Omental fat pad (tissue), 3 donors: ENCODE measurements at regions not wholly inside any gene's neighbourhood (a gene's known extent, or its start where the extent isn't known, plus 50 kb on each side); places are given as distances from the start of the nearest gene placed in this dataset.
"Not testable (repeated sequence)": the region's sequence is repeated elsewhere in the genome, so short reads cannot be mapped to it uniquely, and the experiment has no call there.

ENCODE experiments used
- ATAC-seq: fragments of 150-250 bp; one replicate; pipeline ENCODE4 v1.9.1; 2016; ENCODE audit warnings: mild to moderate bottlenecking, moderate library complexity; ENCODE audit not compliant: low FRiP score
- DNase-seq: peaks from one replicate; pipeline ENCODE4 v3.0.0-alpha.2; 2019; ENCODE audit warnings: low spot score
- TF ChIP-seq, protein P1 (sequence below), 3 donors: fragments of 450-650 bp; IDR thresholded peaks; one replicate each; pipeline ENCODE4 v1.5.1; 2016 to 2017; ENCODE audit warnings: antibody characterized with exemption in 3 of 3, mild to moderate bottlenecking in 3 of 3, moderate library complexity in 2 of 3

DNA sequence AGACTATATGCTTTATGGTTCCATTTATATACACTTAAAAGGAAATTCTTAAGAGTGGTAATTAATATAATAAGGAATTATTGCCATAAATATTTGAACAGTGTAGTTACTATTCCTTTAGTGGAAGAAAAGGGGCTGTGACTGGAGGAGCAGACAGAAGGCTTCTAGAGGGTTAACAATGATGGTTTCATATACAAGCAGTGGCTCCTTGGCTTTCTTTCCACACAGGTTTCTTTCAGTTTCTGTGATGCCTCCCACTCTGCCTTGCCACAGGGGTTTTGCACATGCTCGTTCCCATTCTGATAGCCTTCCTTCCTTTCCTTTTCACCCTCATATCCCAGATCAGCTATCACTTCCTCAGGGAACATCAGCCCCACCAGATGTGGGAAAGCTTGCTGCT is 108.8 kb upstream of the LYSMD4 start:
- ATAC-seq, result no peak
- TF ChIP-seq, protein P1, sequence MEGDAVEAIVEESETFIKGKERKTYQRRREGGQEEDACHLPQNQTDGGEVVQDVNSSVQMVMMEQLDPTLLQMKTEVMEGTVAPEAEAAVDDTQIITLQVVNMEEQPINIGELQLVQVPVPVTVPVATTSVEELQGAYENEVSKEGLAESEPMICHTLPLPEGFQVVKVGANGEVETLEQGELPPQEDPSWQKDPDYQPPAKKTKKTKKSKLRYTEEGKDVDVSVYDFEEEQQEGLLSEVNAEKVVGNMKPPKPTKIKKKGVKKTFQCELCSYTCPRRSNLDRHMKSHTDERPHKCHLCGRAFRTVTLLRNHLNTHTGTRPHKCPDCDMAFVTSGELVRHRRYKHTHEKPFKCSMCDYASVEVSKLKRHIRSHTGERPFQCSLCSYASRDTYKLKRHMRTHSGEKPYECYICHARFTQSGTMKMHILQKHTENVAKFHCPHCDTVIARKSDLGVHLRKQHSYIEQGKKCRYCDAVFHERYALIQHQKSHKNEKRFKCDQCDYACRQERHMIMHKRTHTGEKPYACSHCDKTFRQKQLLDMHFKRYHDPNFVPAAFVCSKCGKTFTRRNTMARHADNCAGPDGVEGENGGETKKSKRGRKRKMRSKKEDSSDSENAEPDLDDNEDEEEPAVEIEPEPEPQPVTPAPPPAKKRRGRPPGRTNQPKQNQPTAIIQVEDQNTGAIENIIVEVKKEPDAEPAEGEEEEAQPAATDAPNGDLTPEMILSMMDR (IDR thresholded peaks at IDR 0.05), result no peak
- DNase-seq, result no peak

DNA sequence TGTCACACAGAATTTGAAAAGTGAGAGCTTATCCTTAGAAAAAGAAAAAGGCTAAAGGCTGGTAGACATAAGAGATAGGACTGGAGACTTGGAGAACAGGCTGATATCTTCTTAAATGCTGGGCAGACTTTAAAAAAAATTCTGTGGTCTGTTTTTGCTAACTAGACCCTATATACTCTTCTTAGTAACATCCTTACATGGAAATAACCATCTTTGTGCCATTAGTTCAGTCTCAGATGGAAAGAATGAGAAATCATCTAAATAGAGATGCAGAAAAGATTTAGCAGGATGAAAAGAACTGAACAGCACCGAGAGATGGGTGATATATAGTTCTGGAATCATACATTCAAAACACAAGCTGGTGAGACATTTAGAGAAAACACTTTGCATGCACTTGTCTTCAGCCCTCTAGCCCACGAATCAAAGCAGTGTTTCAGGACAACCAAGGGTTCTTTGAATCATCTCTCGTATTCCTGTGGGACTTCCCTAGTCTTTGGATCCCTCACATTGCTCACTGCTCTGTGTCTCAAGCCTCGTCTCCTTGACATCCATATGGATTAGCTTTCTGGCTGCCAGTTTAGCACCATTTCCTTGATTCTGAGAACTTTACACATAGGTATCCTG is 93.0 kb upstream of the LYSMD4 start:
- TF ChIP-seq, protein P1 (IDR thresholded peaks at IDR 0.05), result no peak
- ATAC-seq, result no peak
- no peak for DNase-seq

DNA sequence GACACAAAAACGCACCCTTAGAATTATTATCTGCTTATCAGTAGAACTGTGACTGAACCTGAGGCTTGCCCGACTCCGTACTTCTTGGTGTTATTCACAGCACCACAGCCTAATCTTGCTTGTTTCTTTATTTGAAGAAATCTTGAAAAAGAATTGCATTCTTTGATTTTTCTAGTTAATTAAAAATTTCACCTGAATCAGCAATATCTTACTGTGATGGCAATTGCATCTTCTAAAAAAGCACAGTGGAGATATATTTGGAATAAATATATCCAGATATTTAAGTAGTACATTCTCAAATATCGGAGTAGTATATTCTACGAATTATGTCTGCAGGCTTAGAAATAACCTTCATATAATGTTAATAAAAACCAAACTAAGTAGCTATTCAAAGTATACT is 90.1 kb upstream of the LYSMD4 start:
- TF ChIP-seq, protein P1 (IDR thresholded peaks at IDR 0.05), result no peak
- no peak for ATAC-seq
- DNase-seq, result no peak

DNA sequence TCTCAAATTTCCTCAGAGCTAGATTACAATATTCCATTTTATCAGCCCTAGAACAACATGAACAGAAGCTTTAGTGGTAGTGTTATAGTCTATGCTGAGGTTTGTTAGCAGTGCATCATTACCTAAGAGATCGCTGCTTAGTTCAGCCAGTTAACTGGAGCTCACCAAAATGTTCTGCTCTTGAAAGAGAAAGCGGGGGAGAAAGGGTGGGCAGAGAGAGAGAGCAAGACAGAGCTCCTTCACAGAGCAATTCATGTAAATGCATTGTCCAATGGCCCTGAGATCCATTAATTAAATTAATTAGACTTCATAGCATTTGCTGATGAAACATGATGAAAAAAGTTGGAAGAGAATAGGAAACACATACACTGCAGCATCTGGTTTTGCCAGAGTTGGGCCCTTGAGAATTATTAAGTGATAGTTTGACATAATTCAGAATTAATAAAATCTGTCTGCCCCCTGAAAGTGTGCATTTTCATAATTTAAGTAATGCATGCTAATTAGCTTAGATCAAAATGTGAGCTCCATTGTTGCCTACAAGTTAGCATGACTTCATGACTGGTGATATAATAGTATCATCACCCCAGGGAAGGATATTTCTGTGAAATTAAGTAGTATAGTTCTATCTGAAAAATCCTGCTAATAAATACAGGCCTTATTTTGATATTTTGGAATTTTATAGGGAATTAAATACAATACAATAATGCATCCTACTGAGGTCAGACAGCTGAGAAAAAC is 86.9 kb upstream of the LYSMD4 start:
- TF ChIP-seq, protein P1 (IDR thresholded peaks at IDR 0.05), result no peak
- DNase-seq (no peak), ATAC-seq (no peak)

DNA sequence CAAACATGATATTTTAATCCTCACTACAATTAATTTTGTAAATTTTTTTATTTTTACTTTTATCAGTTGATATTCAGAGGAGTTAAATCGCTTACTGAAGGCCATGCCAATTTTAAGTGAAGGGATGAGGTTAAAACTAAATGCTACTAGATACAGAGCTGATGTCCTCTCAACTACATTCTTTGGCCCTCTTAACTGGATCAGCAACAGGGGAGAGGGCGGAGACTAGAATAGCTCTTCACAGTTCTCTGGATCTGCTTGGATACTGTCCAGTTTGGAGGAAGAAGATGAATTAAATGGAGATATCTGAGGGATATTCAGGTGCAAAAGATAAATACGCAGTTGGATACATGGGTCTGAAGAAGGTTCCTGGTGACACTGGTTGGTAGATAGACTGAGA is 85.6 kb upstream of the LYSMD4 start:
- DNase-seq (no peak), ATAC-seq (no peak)
- TF ChIP-seq, protein P1 (IDR thresholded peaks at IDR 0.05), result no peak

DNA sequence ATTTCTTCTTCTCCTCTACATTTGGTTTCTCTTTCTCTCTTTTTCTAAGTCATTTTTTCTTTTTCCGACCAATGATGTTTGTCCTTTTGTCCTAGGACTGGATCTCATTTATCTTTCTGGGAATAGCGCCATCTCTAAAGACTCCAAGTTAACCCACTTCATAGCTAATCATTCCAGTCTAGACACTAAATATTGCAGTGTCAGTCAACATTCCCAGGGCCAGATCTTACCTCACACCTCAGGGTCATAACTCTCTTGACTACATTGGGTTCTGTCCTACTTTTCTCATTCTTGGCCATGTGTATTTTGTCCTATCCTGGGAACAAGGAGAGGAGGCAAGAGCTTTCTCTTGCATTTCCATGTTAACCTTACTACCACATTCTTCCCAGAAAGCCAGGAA is 83.6 kb upstream of the LYSMD4 start:
- ATAC-seq, DNase-seq: not testable (repeated sequence)

DNA sequence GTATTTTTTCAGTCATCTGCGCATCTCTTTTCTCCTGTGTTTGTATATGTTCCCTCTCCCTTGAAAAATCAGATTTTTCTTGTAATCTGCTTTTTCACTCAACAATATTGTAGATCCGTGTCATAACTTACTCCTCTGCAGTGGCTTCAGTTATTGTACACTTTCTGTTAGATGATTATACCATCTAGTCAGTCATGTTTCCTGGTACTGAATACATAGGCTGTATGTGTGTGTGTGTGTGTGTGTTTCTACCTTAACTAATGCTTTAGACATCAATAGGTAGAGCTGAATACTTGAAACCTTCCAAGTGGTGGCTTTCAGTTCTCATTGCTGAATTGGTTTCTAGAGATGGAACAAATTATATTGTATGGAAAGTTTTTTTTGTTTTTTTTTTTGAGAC is 77.4 kb upstream of the LYSMD4 start:
- not testable (repeated sequence) for DNase-seq, ATAC-seq

DNA sequence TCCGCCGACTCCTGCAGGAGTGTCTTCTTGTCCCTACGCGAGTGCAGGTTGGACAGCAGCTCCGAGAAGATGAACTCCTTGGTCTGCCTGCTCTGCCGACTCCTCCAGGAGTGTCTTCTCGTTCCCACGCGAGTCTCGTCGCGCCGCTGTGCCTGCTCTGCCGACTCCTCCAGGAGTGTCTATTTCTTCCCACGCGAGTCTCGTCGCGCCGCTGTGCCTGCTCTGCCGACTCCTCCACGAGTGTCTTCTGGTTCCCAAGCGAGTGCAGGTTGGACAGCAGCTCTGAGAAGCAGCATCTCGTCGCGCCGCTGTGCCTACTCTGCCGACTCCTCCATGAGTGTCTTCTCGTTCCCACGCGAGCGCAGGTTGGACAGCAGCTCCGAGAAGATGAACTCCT is 66.6 kb upstream of the LYSMD4 start:
- not testable (repeated sequence) for DNase-seq, ATAC-seq

DNA sequence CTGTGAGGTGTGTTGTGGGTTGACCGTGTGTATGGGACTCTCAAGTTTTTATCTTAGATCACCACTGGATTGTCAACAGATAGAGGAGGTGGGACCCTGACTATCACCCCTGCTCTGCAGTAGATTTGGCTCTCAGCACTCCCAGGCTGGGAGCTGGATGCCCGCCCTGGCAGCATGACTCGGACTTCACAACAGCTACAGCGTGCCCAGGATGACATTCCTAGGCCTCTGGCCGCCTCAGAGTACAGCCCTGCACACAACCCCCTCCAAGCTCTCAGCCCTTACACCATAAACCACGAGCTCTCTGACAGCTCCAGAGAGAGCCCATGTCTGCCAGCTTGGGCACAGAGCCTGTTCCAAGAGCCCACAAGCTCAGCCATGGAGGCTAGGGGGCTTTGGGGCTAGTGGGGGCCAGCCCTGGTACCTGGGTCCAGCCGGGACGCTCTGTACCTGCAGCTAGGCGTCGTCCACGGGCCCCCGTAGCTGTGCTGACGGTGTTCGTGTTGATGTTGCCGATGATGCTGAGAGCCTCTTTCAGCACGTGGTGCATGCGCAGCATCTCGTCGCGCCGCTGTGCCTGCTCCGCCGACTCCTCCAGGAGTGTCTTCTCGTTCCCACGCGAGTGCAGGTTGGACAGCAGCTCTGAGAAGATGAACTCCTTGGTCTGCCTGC is 66.1 kb upstream of the LYSMD4 start:
- ATAC-seq, DNase-seq: not testable (repeated sequence)

DNA sequence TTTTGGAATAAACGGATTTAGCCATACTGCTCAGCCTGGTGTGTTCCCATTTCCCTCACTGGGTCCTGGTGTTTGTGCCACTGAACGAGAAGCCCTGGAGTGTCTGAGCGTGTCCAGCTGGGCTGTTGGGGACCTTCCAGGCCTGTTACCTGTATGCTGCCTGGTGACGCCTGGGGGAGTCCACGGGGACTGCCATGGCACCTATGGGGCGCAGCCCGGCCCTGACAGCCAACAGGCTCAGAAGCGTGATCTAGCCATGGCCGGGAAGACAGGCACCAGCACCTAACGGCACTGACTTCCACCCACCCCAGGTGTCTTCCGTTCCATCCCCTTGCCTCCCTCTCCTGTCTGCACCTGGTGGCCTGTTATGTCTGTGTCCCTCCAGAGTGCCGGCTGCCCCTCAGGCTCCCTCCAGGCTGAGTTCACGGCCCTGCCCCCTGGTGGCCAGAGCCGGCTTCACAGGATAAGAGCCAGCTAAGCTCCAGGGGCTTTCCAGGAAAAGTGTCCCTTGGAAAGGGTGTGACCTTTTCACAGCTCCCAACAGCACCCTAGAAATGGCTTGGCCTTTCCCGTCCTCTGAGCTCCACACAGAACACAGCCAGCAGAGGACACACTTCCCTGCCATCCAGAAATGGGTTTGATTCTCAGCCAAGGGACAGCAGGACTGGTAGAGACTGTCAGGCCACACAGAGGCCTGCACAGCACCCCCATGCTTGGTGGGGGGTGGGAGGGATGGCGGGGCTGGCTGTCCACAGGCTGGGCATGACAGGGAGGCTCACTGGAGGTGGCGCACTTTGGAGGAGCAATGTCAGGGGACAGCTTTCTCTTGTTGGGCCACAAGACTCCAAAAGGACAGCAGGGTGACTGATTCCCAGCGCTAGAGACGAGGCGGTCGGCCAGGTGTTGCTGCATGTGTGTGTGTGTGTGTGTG is 64.0 kb upstream of the LYSMD4 start:
- DNase-seq, ATAC-seq: not testable (repeated sequence)

DNA sequence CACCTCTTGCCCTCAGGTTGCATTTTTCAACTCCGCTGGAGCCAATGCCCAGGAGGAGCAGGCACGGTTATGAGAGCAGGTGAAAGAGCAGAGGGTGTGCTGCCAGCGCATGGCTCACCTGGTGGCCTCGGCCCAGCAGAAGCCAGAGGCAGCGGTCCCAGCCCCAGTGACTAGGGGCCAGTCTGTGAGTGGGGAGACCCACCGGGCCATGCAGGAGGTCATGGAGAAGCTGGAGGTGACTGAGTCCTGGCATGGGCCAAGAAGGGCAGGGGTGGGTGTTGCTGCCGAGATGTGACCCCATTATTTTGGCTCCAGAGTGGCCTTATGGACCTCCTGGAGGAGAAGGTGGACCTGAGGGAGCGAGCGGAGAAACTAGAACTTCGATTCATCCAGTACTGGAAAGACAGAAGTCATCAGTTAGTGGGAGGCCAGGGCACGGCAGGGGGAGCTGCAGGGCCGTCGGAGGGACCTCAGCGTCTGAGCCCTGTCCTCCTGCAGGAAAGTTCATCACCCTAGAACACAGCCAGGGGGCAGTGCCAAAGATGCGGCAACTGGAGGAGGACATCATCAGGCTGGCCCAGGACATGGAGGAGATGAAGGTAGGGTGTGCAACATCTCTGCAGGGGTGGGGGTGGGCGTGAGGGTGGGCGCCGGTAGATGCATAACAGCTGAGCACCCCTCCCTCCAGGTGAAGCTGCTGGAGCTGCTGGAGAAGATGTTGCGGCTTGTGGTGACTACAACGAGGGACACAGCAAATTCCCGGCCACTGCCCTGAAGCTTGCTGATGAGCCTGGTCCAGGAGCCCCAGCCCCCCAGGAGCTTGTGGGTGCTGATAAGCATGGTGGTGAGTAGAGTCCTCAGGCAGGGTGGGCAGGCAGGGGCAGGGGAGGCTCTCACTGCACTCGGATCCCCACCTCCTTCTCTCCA is 58.9 kb upstream of the LYSMD4 start:
- ATAC-seq, DNase-seq: not testable (repeated sequence)
